Chondrocyte (in vitro differentiated cells): ENCODE measurements at regions not wholly inside any gene's neighbourhood (a gene's known extent, or its start where the extent isn't known, plus 50 kb on each side); places are given as distances from the start of the nearest gene placed in this dataset.

Experiments
- DNase-seq: peaks from one replicate; pipeline ENCODE4 v3.0.0; 2021; ENCODE audit warnings: mixed read lengths, low spot score
- H3K27ac Mint-ChIP-seq: one replicate; pipeline ENCODE4 v1.8.0; 2021; ENCODE audit warnings: mild to moderate bottlenecking, moderate library complexity, mixed read lengths; ENCODE audit not compliant: unreplicated experiment
- H3K27me3 Mint-ChIP-seq: 2 replicates; pipeline ENCODE4 v1.8.0; 2021; ENCODE audit warnings: low read depth, mixed read lengths
- H3K36me3 Mint-ChIP-seq: 2 replicates; pipeline ENCODE4 v1.8.0; 2021; ENCODE audit warnings: low read depth, mixed read lengths
- H3K4me1 Mint-ChIP-seq: 2 replicates; pipeline ENCODE4 v1.8.0; 2021; ENCODE audit warnings: low read depth, mild to moderate bottlenecking, mixed read lengths
- H3K4me3 Mint-ChIP-seq: one replicate; pipeline ENCODE4 v1.8.0; 2021; ENCODE audit warnings: mild to moderate bottlenecking, moderate library complexity, mixed read lengths; ENCODE audit not compliant: unreplicated experiment
- H3K9me3 Mint-ChIP-seq: 2 replicates; pipeline ENCODE4 v1.8.0; 2021; ENCODE audit warnings: low read depth, mixed read lengths
- TF ChIP-seq, protein P1 (sequence below): fragments of 200-600 bp; sonication (generic); IDR thresholded peaks from 2 replicates; pipeline ENCODE4 v1.5.0; 2021; ENCODE audit warnings: antibody characterized with exemption, mild to moderate bottlenecking, moderate library complexity

DNA sequence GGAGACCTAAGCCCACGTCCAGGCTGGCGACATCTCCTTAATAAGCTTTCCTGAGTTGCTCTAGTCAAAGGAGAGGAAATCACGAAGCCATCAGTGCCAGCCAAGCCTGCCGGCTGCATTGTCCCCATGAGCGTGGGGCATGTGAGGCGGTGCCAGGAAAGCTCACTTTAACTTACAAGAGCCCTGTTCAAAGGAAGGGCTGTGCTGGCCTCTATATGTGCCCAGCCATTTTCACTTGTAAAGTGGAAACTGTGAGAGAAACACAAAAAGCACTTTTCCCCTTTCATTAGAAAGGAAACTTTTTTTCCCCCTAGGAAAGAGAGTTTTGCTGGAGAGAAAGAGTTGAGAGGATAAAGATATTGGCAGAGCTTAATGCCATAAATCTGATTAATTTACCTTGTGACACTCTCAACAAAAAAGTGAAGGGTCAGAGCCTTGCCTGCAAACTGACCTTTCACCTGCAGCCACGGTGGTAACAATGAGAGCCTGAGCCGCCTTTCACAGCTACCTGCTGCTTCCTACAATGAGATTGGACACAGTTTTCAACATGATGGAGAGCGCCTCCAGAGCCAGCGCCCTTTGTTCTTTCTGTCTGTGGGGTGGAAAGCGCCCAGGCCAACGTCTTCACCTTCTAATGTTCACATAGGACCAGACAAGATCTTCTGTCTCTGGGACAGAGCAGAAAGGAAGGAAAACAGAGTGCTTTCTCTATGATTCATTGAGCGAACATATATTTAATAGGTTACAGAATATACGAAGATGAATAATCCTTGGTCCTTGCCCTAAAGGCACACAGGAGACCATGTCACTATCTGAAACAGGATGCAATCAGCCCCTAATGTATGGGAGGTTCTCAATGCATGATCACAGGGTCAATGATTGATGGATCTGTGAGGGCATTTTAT lies 233.1 kb upstream of the HES1 start:
- H3K4me1 Mint-ChIP-seq, result peaks cover 6% of the 10 kb centered on the region
- H3K27me3 Mint-ChIP-seq, result peaks cover 64% of the 10 kb centered on the region
- H3K27ac Mint-ChIP-seq, result no peak overlapping the region
- H3K36me3 Mint-ChIP-seq, result peaks cover 3% of the 10 kb centered on the region
- TF ChIP-seq, protein P1, sequence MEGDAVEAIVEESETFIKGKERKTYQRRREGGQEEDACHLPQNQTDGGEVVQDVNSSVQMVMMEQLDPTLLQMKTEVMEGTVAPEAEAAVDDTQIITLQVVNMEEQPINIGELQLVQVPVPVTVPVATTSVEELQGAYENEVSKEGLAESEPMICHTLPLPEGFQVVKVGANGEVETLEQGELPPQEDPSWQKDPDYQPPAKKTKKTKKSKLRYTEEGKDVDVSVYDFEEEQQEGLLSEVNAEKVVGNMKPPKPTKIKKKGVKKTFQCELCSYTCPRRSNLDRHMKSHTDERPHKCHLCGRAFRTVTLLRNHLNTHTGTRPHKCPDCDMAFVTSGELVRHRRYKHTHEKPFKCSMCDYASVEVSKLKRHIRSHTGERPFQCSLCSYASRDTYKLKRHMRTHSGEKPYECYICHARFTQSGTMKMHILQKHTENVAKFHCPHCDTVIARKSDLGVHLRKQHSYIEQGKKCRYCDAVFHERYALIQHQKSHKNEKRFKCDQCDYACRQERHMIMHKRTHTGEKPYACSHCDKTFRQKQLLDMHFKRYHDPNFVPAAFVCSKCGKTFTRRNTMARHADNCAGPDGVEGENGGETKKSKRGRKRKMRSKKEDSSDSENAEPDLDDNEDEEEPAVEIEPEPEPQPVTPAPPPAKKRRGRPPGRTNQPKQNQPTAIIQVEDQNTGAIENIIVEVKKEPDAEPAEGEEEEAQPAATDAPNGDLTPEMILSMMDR, result no peak
- H3K9me3 Mint-ChIP-seq, result peaks cover 5% of the 10 kb centered on the region
- DNase-seq, result no peak
- no peak overlapping the region for H3K4me3 Mint-ChIP-seq

DNA sequence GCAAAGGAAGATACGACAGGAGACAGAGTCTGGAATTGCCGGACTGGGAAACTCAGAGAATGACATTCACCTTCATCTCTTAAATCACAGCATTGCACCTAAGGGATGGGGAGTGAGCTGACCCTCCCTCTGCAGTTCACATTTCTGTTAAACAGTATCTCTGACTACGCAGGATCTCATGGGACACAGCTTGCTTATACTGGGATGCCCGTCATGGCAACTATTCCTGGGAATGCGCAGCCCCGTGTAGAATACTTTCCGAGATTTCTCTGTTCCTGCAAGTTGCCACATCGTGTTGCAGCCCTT lies 232.5 kb upstream of the HES1 start:
- TF ChIP-seq, protein P1, result no peak
- H3K4me1 Mint-ChIP-seq, result peaks cover 5% of the 10 kb centered on the region
- no peak overlapping the region for H3K4me3 Mint-ChIP-seq
- H3K36me3 Mint-ChIP-seq, result peaks cover 6% of the 10 kb centered on the region
- DNase-seq, result no peak
- no peak overlapping the region for H3K27ac Mint-ChIP-seq
- H3K27me3 Mint-ChIP-seq, result peaks cover 67% of the 10 kb centered on the region
- peaks cover 11% of the 10 kb centered on the region for H3K9me3 Mint-ChIP-seq

DNA sequence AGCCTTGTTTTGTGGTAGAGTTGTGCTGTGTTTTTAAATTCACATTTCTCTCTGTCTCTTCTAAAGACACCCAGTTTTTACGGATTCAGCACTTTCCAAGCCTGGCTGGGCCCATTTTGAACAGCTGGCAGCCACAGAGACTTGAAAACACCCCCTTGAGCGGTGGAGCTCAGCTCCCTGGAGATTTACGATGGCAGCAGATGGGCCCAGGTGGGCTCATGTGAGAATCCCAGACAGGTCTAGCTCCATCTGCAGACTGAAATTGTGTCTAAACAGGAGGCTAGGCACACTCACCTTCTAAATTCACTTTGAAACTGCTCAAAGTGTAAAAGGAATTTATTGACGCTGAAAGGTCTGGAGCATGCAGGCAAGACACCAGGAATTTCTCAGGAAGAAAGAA lies 232.0 kb upstream of the HES1 start:
- H3K36me3 Mint-ChIP-seq, result peaks cover 6% of the 10 kb centered on the region
- peaks cover 5% of the 10 kb centered on the region for H3K4me1 Mint-ChIP-seq
- no peak overlapping the region for H3K4me3 Mint-ChIP-seq
- TF ChIP-seq, protein P1, result no peak
- H3K27ac Mint-ChIP-seq, result no peak overlapping the region
- peaks cover 12% of the 10 kb centered on the region for H3K9me3 Mint-ChIP-seq
- no peak for DNase-seq
- peaks cover 67% of the 10 kb centered on the region for H3K27me3 Mint-ChIP-seq

DNA sequence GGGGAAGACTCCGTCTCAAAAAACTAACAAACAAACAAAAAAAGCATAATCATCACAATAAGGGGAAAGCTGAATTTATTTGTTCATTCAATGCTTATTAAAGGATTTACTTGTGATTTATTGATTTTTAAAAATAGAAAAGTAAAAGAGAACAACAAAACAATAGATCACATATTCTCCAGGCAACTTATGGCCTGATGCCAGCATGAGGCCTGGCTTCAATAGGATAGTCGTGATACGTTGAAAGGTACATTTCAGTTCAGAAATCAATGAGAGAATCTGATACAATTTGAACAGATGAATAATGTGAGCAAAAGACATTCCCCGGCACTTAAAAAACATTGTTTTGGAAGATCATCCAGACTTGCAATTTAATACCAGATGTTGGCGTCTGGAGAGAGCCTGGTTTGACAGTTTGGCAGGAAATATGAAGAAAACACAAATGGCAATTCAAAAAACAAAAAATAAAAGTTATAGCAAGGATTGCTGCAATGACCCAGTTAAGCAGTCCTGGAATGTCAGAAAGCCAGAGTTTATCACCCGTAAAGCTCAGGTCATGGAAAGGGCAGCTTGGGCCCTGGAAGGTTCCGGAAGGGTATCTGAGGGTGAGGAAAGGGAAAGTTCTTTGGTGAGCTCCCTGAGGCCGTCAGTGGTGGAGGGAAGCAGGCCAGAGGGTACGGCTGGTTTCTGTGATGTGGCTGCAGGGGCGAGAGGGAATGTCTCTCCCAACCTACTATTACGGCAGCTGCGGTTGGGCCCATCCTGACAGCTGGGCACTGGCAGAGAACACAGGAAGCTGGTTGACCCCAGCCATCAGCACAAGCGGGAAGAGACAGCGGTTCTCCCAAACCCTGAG lies 230.2 kb upstream of the HES1 start:
- peaks cover 10% of the 10 kb centered on the region for H3K9me3 Mint-ChIP-seq
- H3K27me3 Mint-ChIP-seq, result peaks cover 67% of the 10 kb centered on the region
- no peak for DNase-seq
- H3K36me3 Mint-ChIP-seq, result peaks cover 4% of the 10 kb centered on the region
- TF ChIP-seq, protein P1, result no peak
- peaks cover 5% of the 10 kb centered on the region for H3K4me1 Mint-ChIP-seq
- H3K4me3 Mint-ChIP-seq, result no peak overlapping the region
- no peak overlapping the region for H3K27ac Mint-ChIP-seq

DNA sequence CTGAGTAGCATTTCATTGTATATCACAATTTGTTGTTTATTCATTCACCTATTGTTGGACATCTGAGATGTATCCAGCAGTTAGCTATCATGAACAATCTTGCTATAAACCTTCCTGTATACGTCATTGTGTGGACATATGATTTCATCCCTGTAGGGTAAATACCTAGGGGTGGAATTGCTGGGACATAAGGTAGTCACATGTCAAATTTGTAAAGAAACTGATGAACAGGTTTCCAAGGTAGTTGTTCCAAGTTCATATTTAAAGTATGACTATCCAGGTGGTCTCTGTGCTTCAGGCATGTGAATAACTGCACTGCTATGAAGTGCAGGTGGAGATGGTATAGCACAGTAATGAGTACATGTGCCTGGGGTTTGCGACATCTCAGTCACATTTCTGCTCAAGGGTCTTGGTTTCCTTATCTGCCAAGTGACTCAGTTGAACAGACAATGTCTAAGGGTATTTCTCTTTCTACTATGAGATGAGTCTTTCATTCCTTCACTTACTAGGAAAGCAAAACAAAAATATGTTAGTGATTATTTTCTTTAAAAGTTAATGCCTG lies 229.0 kb upstream of the HES1 start:
- DNase-seq, result no peak
- TF ChIP-seq, protein P1, result no peak
- Mint-ChIP-seq H3K4me1 (peaks cover 5% of the 10 kb centered on the region), H3K36me3 (peaks cover 3% of the 10 kb centered on the region), H3K27me3 (peaks cover 69% of the 10 kb centered on the region), H3K9me3 (peaks cover 9% of the 10 kb centered on the region), H3K4me3 (no peak overlapping the region), H3K27ac (no peak overlapping the region)
